H9 (cell line): ENCODE measurements at regions not wholly inside any gene's neighbourhood (a gene's known extent, or its start where the extent isn't known, plus 50 kb on each side); places are given as distances from the start of the nearest gene placed in this dataset.

Experiments used
- DNase-seq: peaks from one replicate; pipeline ENCODE4 v3.0.0-alpha.2; 2017
- H2AFZ ChIP-seq: one replicate; pipeline ENCODE4 v1.6.1; 2013; ENCODE audit warnings: mild to moderate bottlenecking, low read length, control low read depth, moderate library complexity
- H2AK5ac ChIP-seq: 2 replicates; pipeline ENCODE4 v1.6.1; 2013; ENCODE audit warnings: low read length, control low read depth, mixed read lengths; ENCODE audit not compliant: insufficient read length
- H2BK120ac ChIP-seq: one replicate; pipeline ENCODE4 v1.6.1; 2013; ENCODE audit warnings: low read depth, mild to moderate bottlenecking, low read length, control low read depth, inconsistent platforms; ENCODE audit not compliant: poor library complexity, severe bottlenecking
- H2BK12ac ChIP-seq: 2 replicates; pipeline ENCODE4 v1.6.1; 2013; ENCODE audit warnings: low read length, control low read depth, mixed read lengths, low read depth; ENCODE audit not compliant: insufficient read length
- H2BK15ac ChIP-seq: 2 replicates; pipeline ENCODE4 v1.6.1; 2013; ENCODE audit warnings: low read depth, low read length, control low read depth
- H2BK20ac ChIP-seq: one replicate; pipeline ENCODE4 v1.6.1; 2013; ENCODE audit warnings: low read depth, mild to moderate bottlenecking, low read length, control low read depth, inconsistent platforms; ENCODE audit not compliant: poor library complexity, severe bottlenecking
- H2BK5ac ChIP-seq: 2 replicates; pipeline ENCODE4 v1.6.1; 2013; ENCODE audit warnings: low read length, control low read depth, mixed read lengths; ENCODE audit not compliant: insufficient read length
- H3K14ac ChIP-seq: 2 replicates; pipeline ENCODE4 v1.6.1; 2013; ENCODE audit warnings: low read length, control low read depth; ENCODE audit not compliant: insufficient read depth
- H3K18ac ChIP-seq: 2 replicates; pipeline ENCODE4 v1.6.1; 2013; ENCODE audit warnings: low read depth, mild to moderate bottlenecking, mixed read lengths, low read length, control low read depth; ENCODE audit not compliant: insufficient read length
- H3K23ac ChIP-seq: 2 replicates; pipeline ENCODE4 v1.6.1; 2013; ENCODE audit warnings: low read length, control low read depth, mixed read lengths, low read depth; ENCODE audit not compliant: insufficient read length
- H3K23me2 ChIP-seq: 2 replicates; pipeline ENCODE4 v1.6.1; 2013; ENCODE audit warnings: low read depth, mild to moderate bottlenecking, mixed read lengths, low read length, control low read depth; ENCODE audit not compliant: insufficient read length, poor library complexity, severe bottlenecking
- H3K27ac ChIP-seq: 2 replicates; pipeline ENCODE4 v1.5.1; 2013; ENCODE audit warnings: low read length, control low read depth, mixed read lengths, low read depth; ENCODE audit not compliant: insufficient read length
- H3K27me3 ChIP-seq: 2 replicates; pipeline ENCODE4 v1.6.1; 2013; ENCODE audit warnings: low read length, control low read depth, inconsistent platforms; ENCODE audit not compliant: insufficient read depth
- H3K4ac ChIP-seq: 2 replicates; pipeline ENCODE4 v1.6.1; 2013; ENCODE audit warnings: low read depth, mild to moderate bottlenecking, control low read depth, inconsistent platforms, low read length, moderate library complexity
- H3K4me1 ChIP-seq: 2 replicates; pipeline ENCODE4 v1.6.1; 2013; ENCODE audit warnings: low read length, control low read depth, inconsistent platforms; ENCODE audit not compliant: insufficient read depth
- H3K4me2 ChIP-seq: 2 replicates; pipeline ENCODE4 v1.6.1; 2013; ENCODE audit warnings: low read length, control low read depth, mixed read lengths; ENCODE audit not compliant: insufficient read length, insufficient read depth
- H3K56ac ChIP-seq: 2 replicates; pipeline ENCODE4 v1.6.1; 2013; ENCODE audit warnings: low read depth, mild to moderate bottlenecking, mixed read lengths, low read length, control low read depth; ENCODE audit not compliant: insufficient read length
- H3K79me1 ChIP-seq: 2 replicates; pipeline ENCODE4 v1.6.1; 2013; ENCODE audit warnings: low read depth, mild to moderate bottlenecking, moderate library complexity, low read length, control low read depth, inconsistent platforms; ENCODE audit not compliant: insufficient read depth, poor library complexity, severe bottlenecking
- H3K79me2 ChIP-seq: 2 replicates; pipeline ENCODE4 v1.6.1; 2013; ENCODE audit warnings: low read length, control low read depth, inconsistent platforms; ENCODE audit not compliant: insufficient read depth
- H3K9ac ChIP-seq: 2 replicates; pipeline ENCODE4 v1.6.1; 2013; ENCODE audit warnings: low read length, control low read depth, mixed read lengths; ENCODE audit not compliant: insufficient read length; ENCODE audit errors: extremely low read depth
- H3K9me3 ChIP-seq: one replicate; pipeline ENCODE4 v1.6.1; 2013; ENCODE audit warnings: low read depth, low read length, inconsistent platforms; ENCODE audit not compliant: control insufficient read depth
- H3T11ph ChIP-seq: one replicate; pipeline ENCODE4 v1.6.1; 2013; ENCODE audit warnings: mild to moderate bottlenecking, low read length, control low read depth, inconsistent platforms
- H4K20me1 ChIP-seq: one replicate; pipeline ENCODE4 v1.6.1; 2013; ENCODE audit not compliant: control insufficient read depth, insufficient read length, insufficient read depth
- H4K5ac ChIP-seq: 2 replicates; pipeline ENCODE4 v1.6.1; 2013; ENCODE audit warnings: low read depth, mild to moderate bottlenecking, mixed read lengths, low read length, control low read depth; ENCODE audit not compliant: insufficient read length
- H4K8ac ChIP-seq: replicated peaks from 2 replicates; pipeline ENCODE4 v1.6.1; 2013; ENCODE audit warnings: low read length, control low read depth, mixed read lengths, low read depth; ENCODE audit not compliant: insufficient read length
- H4K91ac ChIP-seq: 2 replicates; pipeline ENCODE4 v1.6.1; 2013; ENCODE audit warnings: low read depth, mild to moderate bottlenecking, moderate library complexity, mixed read lengths, low read length, control low read depth; ENCODE audit not compliant: insufficient read length
- H3K27ac Mint-ChIP-seq, 3 experiments: 2 replicates in 2 of 3; 3 replicates in 1 of 3; pipeline ENCODE4 v1.8.0; 2020 to 2021; ENCODE audit warnings: mixed read lengths in 3 of 3, mild to moderate bottlenecking in 1 of 3, moderate library complexity in 1 of 3
- H3K27me3 Mint-ChIP-seq: 2 replicates; pipeline ENCODE4 v1.8.0; 2021; ENCODE audit warnings: low read depth, mild to moderate bottlenecking, moderate library complexity, mixed read lengths
- H3K36me3 Mint-ChIP-seq, 3 experiments: 2 replicates in 2 of 3; 3 replicates in 1 of 3; pipeline ENCODE4 v1.8.0; 2020 to 2021; ENCODE audit warnings: low read depth in 3 of 3, mixed read lengths in 3 of 3; ENCODE audit not compliant: insufficient read depth in 1 of 3
- H3K4me1 Mint-ChIP-seq, 2 experiments: 2 replicates each; pipeline ENCODE4 v1.8.0; 2020; ENCODE audit warnings: mixed read lengths in 2 of 2
- H3K4me3 Mint-ChIP-seq, 2 experiments: 2 replicates in 1 of 2; 3 replicates in 1 of 2; pipeline ENCODE4 v1.8.0; 2020 to 2021; ENCODE audit warnings: mild to moderate bottlenecking in 2 of 2, mixed read lengths in 2 of 2, moderate library complexity in 1 of 2
- H3K9me3 Mint-ChIP-seq, 2 experiments: 2 replicates in 1 of 2; 3 replicates in 1 of 2; pipeline ENCODE4 v1.8.0; 2020; ENCODE audit warnings: mild to moderate bottlenecking in 2 of 2, mixed read lengths in 2 of 2, moderate library complexity in 1 of 2
- WGBS: extraction: QIAGEN DNeasy Blood & Tissue Kit; methylation state at CpG from one replicate; pipeline ENCODE4 v1.1.7; 2013; ENCODE audit warnings: missing lambda C conversion rate, low lambda C conversion rate, mixed read lengths; ENCODE audit not compliant: insufficient read length; ENCODE audit errors: extremely low coverage; 5-methylcytosine and 5-hydroxymethylcytosine counted together
- TF ChIP-seq, protein P1 (sequence below): fragments of 200-600 bp; sonication (generic); conservative IDR thresholded peaks from 3 replicates; pipeline ENCODE4 v1.8.0; 2021; ENCODE audit warnings: antibody characterized with exemption, mild to moderate bottlenecking

DNA sequence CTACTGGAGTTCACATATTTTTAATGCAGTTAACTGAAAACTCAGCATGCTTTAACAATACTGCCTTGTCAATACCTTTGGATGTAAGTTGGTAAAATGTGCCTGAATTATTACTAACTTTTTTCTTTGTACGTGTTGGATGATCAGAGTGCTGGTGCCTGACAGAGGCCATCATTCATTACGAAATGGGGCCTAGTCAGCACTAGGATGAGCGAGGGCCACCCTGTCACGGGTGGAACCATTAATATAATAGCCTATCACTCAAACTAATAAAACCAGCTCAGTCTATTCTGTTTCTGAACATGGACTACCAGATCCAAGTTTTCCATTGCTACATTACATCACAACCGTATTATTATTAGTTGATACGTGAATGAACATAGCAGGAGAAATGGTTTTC, 501.7 kb upstream of the TENM3 start:
- Histone ChIP-seq H4K20me1 (no peaks in the 10 kb centered on the region), H3K4ac (no peak overlapping the region), H3K27me3 (no peaks in the 10 kb centered on the region), H3K79me1 (no peaks in the 10 kb centered on the region), H3K27ac (no peak overlapping the region), H3K18ac (no peak overlapping the region), H3K14ac (no peak overlapping the region), H2AFZ (no peak overlapping the region), H3K9me3 (no peaks in the 10 kb centered on the region), H4K91ac (no peak overlapping the region), H3K23ac (no peak overlapping the region), H4K5ac (no peak overlapping the region), H2BK120ac (no peak overlapping the region), H2BK5ac (no peak overlapping the region), H4K8ac (no peak overlapping the region), H3K79me2 (no peaks in the 10 kb centered on the region), H3K23me2 (no peaks in the 10 kb centered on the region), H2BK12ac (no peak overlapping the region), H2AK5ac (no peak overlapping the region), H3K56ac (no peak overlapping the region), H2BK15ac (no peak overlapping the region), H2BK20ac (no peak overlapping the region), H3T11ph (no peak overlapping the region), H3K9ac (no peak overlapping the region), H3K4me2 (no peak overlapping the region), H3K4me1 (0 out of 2 replicates have a peak, but pooled peaks cover 1% of the 10 kb centered on the region)
- H3K27ac Mint-ChIP-seq = no peak overlapping the region
- no peaks in the 10 kb centered on the region; the same call in 1 of the 2 replicates for H3K27me3 Mint-ChIP-seq
- TF ChIP-seq, protein P1, sequence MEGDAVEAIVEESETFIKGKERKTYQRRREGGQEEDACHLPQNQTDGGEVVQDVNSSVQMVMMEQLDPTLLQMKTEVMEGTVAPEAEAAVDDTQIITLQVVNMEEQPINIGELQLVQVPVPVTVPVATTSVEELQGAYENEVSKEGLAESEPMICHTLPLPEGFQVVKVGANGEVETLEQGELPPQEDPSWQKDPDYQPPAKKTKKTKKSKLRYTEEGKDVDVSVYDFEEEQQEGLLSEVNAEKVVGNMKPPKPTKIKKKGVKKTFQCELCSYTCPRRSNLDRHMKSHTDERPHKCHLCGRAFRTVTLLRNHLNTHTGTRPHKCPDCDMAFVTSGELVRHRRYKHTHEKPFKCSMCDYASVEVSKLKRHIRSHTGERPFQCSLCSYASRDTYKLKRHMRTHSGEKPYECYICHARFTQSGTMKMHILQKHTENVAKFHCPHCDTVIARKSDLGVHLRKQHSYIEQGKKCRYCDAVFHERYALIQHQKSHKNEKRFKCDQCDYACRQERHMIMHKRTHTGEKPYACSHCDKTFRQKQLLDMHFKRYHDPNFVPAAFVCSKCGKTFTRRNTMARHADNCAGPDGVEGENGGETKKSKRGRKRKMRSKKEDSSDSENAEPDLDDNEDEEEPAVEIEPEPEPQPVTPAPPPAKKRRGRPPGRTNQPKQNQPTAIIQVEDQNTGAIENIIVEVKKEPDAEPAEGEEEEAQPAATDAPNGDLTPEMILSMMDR = no peak
- H3K4me3 Mint-ChIP-seq = no peak overlapping the region
- H3K36me3 Mint-ChIP-seq = no peaks in the 10 kb centered on the region; a peak in 2 of 7 replicates
- H3K4me1 Mint-ChIP-seq = peaks cover 3% of the 10 kb centered on the region in 2 experiments; a peak in 2 of 4 replicates
- WGBS = no CpG with 5 or more reads among the region's 6 CpGs
- H3K9me3 Mint-ChIP-seq = peaks cover 0 to 4% of the 10 kb centered on the region in 2 experiments; a peak in 3 of 5 replicates
- no peak for DNase-seq
